GM18498 (cell line): ENCODE measurements at regions not wholly inside any gene's neighbourhood (a gene's known extent, or its start where the extent isn't known, plus 50 kb on each side); places are given as distances from the start of the nearest gene placed in this dataset.
"Not testable (repeated sequence)": the region's sequence is repeated elsewhere in the genome, so short reads cannot be mapped to it uniquely, and the experiment has no call there.

Experiments
- ATAC-seq: cut with Tn5 transposase; IDR thresholded peaks from one replicate; pipeline ENCODE4 v1.9.1; 2021; ENCODE audit warnings: mild to moderate bottlenecking, moderate library complexity; ENCODE audit not compliant: unreplicated experiment

- no peak for ATAC-seq
Measured at GRCh38 chr2:230593765-230594164, 118.9 kb upstream of the CAB39 start.

GRCh38 chr2:230594286-230594840 lies 118.3 kb upstream of the CAB39 start:
- no peak for ATAC-seq

GRCh38 chr2:230599853-230600252 lies 112.8 kb upstream of the CAB39 start:
- no peak for ATAC-seq

- no peak for ATAC-seq
Measured at GRCh38 chr2:230600285-230600684, 112.4 kb upstream of the CAB39 start.

- ATAC-seq = no peak
Measured at GRCh38 chr2:230600881-230601280, 111.8 kb upstream of the CAB39 start.

- ATAC-seq = peak; percentile 53
Measured at GRCh38 chr2:230601510-230601909, 111.1 kb upstream of the CAB39 start.

GRCh38 chr2:230602562-230603230 lies 109.9 kb upstream of the CAB39 start:
- ATAC-seq = peak; percentile 62

- ATAC-seq = not testable (repeated sequence)
Measured at GRCh38 chr2:230603317-230603716, 109.3 kb upstream of the CAB39 start.

- not testable (repeated sequence) for ATAC-seq
Measured at GRCh38 chr2:230604158-230604557, 108.5 kb upstream of the CAB39 start.

- ATAC-seq = no peak
Measured at GRCh38 chr2:230614040-230614439, 98.6 kb upstream of the CAB39 start.

- peak; percentile 86 for ATAC-seq
Measured at GRCh38 chr2:230614913-230615332, 97.7 kb upstream of the CAB39 start.

- ATAC-seq = not testable (repeated sequence)
Measured at GRCh38 chr2:230617256-230617706, 95.4 kb upstream of the CAB39 start.

- no peak for ATAC-seq
Measured at GRCh38 chr2:230619491-230619890, 93.2 kb upstream of the CAB39 start.

GRCh38 chr2:230625220-230625619 lies 87.4 kb upstream of the CAB39 start:
- not testable (repeated sequence) for ATAC-seq

GRCh38 chr2:230627091-230627490 lies 85.6 kb upstream of the CAB39 start:
- ATAC-seq = not testable (repeated sequence)

GRCh38 chr2:230627806-230628724 lies 84.6 kb upstream of the CAB39 start:
- ATAC-seq = no peak

- no peak for ATAC-seq
Measured at GRCh38 chr2:230631470-230631869, 81.2 kb upstream of the CAB39 start.

GRCh38 chr2:230634146-230634545 lies 78.5 kb upstream of the CAB39 start:
- ATAC-seq = no peak

GRCh38 chr2:230634721-230635313 lies 77.8 kb upstream of the CAB39 start:
- not testable (repeated sequence) for ATAC-seq

- peak; percentile 65 for ATAC-seq
Measured at GRCh38 chr2:230636684-230637271, 75.9 kb upstream of the CAB39 start.

- ATAC-seq = not testable (repeated sequence)
Measured at GRCh38 chr2:230637486-230637885, 75.2 kb upstream of the CAB39 start.
